ENCODE measurements at regions not wholly inside any gene's neighbourhood (a gene's known extent, or its start where the extent isn't known, plus 50 kb on each side); places are given as distances from the start of the nearest gene placed in this dataset.

DNA sequence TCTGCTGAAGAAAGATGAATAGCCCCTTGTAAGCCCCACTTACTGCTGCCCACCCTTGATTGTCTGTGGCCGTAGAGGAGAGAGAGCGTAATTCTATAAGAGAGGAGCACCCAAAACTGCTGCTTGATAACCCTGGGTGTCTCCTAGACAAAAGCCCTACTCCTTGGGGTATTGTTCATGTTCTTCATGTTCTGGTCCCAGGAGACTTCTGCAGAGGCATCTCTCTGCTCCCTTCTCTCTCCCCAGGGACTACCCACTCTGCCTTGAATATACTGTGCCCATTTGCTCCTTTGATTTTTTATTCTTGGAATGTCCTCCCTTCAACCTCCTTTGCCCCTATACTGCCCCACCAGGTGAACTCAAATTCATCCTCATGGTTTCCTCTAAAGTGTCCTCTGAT lies 417.8 kb upstream of the CADM1 start:
- TF ChIP-seq, protein P1, sequence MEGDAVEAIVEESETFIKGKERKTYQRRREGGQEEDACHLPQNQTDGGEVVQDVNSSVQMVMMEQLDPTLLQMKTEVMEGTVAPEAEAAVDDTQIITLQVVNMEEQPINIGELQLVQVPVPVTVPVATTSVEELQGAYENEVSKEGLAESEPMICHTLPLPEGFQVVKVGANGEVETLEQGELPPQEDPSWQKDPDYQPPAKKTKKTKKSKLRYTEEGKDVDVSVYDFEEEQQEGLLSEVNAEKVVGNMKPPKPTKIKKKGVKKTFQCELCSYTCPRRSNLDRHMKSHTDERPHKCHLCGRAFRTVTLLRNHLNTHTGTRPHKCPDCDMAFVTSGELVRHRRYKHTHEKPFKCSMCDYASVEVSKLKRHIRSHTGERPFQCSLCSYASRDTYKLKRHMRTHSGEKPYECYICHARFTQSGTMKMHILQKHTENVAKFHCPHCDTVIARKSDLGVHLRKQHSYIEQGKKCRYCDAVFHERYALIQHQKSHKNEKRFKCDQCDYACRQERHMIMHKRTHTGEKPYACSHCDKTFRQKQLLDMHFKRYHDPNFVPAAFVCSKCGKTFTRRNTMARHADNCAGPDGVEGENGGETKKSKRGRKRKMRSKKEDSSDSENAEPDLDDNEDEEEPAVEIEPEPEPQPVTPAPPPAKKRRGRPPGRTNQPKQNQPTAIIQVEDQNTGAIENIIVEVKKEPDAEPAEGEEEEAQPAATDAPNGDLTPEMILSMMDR (IDR thresholded peaks at IDR 0.05) = no peak
- TF ChIP-seq POLR2A (IDR thresholded peaks at IDR 0.05) = no peak
